Astrocyte (in vitro differentiated cells and primary cell): ENCODE measurements at regions not wholly inside any gene's neighbourhood (a gene's known extent, or its start where the extent isn't known, plus 50 kb on each side); places are given as distances from the start of the nearest gene placed in this dataset.

ENCODE experiments used
- DNase-seq: peaks from one replicate; pipeline ENCODE4 v3.0.0-alpha.2; 2010; ENCODE audit warnings: low read depth
- FAIRE-seq: peaks from 2 replicates; lab custom pipeline; 2011; peaks lifted over from hg19 to GRCh38; lab: Jason Lieb, UNC
- H2AFZ ChIP-seq: 2 replicates; pipeline ENCODE4 v1.6.0; 2012; ENCODE audit warnings: low read depth, low read length, inconsistent platforms
- H3K27ac ChIP-seq: 2 replicates; pipeline ENCODE4 v1.5.1; 2011; ENCODE audit warnings: low read depth, low read length, inconsistent platforms
- H3K27me3 ChIP-seq: 2 replicates; pipeline ENCODE4 v1.6.0; 2011; ENCODE audit warnings: low read length, inconsistent platforms; ENCODE audit not compliant: insufficient read depth
- H3K36me3 ChIP-seq: 2 replicates; pipeline ENCODE4 v1.5.1; 2011; ENCODE audit warnings: low read length, inconsistent platforms; ENCODE audit not compliant: insufficient read depth
- H3K4me1 ChIP-seq: 2 replicates; pipeline ENCODE4 v1.5.1; 2011; ENCODE audit warnings: low read length, inconsistent platforms; ENCODE audit not compliant: insufficient read depth
- H3K4me2 ChIP-seq: 2 replicates; pipeline ENCODE4 v1.6.0; 2012; ENCODE audit warnings: low read length, inconsistent platforms
- H3K4me3 ChIP-seq: 2 replicates; pipeline ENCODE4 v1.5.1; 2011; ENCODE audit warnings: low read depth, mild to moderate bottlenecking, low read length, inconsistent platforms; ENCODE audit not compliant: insufficient read depth
- H3K79me2 ChIP-seq: 2 replicates; pipeline ENCODE4 v1.6.0; 2012; ENCODE audit warnings: mild to moderate bottlenecking, low read length, inconsistent platforms; ENCODE audit not compliant: insufficient read depth
- H3K9ac ChIP-seq: 2 replicates; pipeline ENCODE4 v1.6.0; 2012; ENCODE audit warnings: mild to moderate bottlenecking, low read length, inconsistent platforms
- H3K9me3 ChIP-seq: 2 replicates; pipeline ENCODE4 v1.5.1; 2012; ENCODE audit warnings: low read depth, mild to moderate bottlenecking, low read length, inconsistent platforms; ENCODE audit not compliant: insufficient read depth
- H4K20me1 ChIP-seq: 2 replicates; pipeline ENCODE4 v1.6.0; 2012; ENCODE audit warnings: low read length, inconsistent platforms; ENCODE audit not compliant: insufficient read depth
- H3K27ac Mint-ChIP-seq: one replicate; pipeline ENCODE4 v1.8.0; 2021; ENCODE audit warnings: mild to moderate bottlenecking, mixed read lengths; ENCODE audit not compliant: unreplicated experiment
- H3K27me3 Mint-ChIP-seq: one replicate; pipeline ENCODE4 v1.8.0; 2021; ENCODE audit warnings: low read depth, mixed read lengths; ENCODE audit not compliant: unreplicated experiment
- H3K36me3 Mint-ChIP-seq: one replicate; pipeline ENCODE4 v1.8.0; 2021; ENCODE audit warnings: low read depth, mixed read lengths; ENCODE audit not compliant: unreplicated experiment
- H3K4me1 Mint-ChIP-seq: one replicate; pipeline ENCODE4 v1.8.0; 2021; ENCODE audit warnings: low read depth, mixed read lengths; ENCODE audit not compliant: unreplicated experiment
- H3K4me3 Mint-ChIP-seq: one replicate; pipeline ENCODE4 v1.8.0; 2021; ENCODE audit warnings: mild to moderate bottlenecking, moderate library complexity, mixed read lengths; ENCODE audit not compliant: unreplicated experiment
- H3K9me3 Mint-ChIP-seq: one replicate; pipeline ENCODE4 v1.8.0; 2021; ENCODE audit warnings: mild to moderate bottlenecking, mixed read lengths; ENCODE audit not compliant: unreplicated experiment
- EZH2 ChIP-seq: IDR thresholded peaks from 2 replicates; pipeline ENCODE4 v1.6.1; 2012; ENCODE audit warnings: mild to moderate bottlenecking, low read length, inconsistent platforms; ENCODE audit not compliant: insufficient read depth
- TF ChIP-seq, protein P1 (sequence below): IDR thresholded peaks from 2 replicates; pipeline ENCODE4 v1.5.1; 2011; ENCODE audit warnings: low read depth, mild to moderate bottlenecking, inconsistent platforms, low read length, moderate library complexity; ENCODE audit not compliant: insufficient read depth

DNA sequence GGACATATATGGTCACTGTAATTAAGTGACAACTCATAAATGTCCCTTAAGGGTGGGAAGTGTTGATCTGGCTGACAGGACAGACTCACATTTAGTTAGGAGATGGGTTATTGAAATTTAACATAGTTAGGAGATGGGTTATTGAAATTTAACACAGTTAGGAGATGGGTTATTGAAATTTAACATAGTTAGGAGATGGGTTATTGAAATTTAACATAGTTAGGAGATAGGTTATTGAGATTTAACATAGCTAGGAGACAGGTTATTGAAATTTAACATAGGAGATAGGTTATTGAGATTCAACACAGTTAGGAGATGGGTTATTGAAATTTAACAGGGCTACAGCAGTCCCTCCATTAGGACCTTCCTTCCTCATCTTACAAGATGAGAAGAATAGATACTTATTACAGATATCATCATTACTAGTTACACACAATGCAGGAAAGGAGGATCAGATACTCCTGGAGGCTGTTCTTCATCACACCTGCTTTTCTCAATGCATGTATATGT, 98.5 kb downstream of the MTNR1B start:
- H3K27me3 Mint-ChIP-seq, result no peaks in the 10 kb centered on the region
- H3K36me3 Mint-ChIP-seq, result peaks cover 2% of the 10 kb centered on the region
- Histone ChIP-seq H3K27ac (no peak overlapping the region), H2AFZ (no peak overlapping the region), H3K79me2 (no peaks in the 10 kb centered on the region), H3K4me2 (no peak overlapping the region), H3K9me3 (no peaks in the 10 kb centered on the region), H3K9ac (no peak overlapping the region), H3K36me3 (no peaks in the 10 kb centered on the region), H3K4me1 (no peaks in the 10 kb centered on the region), H3K4me3 (no peak overlapping the region), H3K27me3 (no peaks in the 10 kb centered on the region), H4K20me1 (no peaks in the 10 kb centered on the region)
- peaks cover 2% of the 10 kb centered on the region for H3K9me3 Mint-ChIP-seq
- H3K4me1 Mint-ChIP-seq, result peaks cover 2% of the 10 kb centered on the region
- DNase-seq (no peak), FAIRE-seq (peak; percentile 43)
- TF ChIP-seq, protein P1, sequence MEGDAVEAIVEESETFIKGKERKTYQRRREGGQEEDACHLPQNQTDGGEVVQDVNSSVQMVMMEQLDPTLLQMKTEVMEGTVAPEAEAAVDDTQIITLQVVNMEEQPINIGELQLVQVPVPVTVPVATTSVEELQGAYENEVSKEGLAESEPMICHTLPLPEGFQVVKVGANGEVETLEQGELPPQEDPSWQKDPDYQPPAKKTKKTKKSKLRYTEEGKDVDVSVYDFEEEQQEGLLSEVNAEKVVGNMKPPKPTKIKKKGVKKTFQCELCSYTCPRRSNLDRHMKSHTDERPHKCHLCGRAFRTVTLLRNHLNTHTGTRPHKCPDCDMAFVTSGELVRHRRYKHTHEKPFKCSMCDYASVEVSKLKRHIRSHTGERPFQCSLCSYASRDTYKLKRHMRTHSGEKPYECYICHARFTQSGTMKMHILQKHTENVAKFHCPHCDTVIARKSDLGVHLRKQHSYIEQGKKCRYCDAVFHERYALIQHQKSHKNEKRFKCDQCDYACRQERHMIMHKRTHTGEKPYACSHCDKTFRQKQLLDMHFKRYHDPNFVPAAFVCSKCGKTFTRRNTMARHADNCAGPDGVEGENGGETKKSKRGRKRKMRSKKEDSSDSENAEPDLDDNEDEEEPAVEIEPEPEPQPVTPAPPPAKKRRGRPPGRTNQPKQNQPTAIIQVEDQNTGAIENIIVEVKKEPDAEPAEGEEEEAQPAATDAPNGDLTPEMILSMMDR, result no peak
- no peak for TF ChIP-seq EZH2
- H3K4me3 Mint-ChIP-seq, result no peak overlapping the region
- H3K27ac Mint-ChIP-seq, result no peak overlapping the region

DNA sequence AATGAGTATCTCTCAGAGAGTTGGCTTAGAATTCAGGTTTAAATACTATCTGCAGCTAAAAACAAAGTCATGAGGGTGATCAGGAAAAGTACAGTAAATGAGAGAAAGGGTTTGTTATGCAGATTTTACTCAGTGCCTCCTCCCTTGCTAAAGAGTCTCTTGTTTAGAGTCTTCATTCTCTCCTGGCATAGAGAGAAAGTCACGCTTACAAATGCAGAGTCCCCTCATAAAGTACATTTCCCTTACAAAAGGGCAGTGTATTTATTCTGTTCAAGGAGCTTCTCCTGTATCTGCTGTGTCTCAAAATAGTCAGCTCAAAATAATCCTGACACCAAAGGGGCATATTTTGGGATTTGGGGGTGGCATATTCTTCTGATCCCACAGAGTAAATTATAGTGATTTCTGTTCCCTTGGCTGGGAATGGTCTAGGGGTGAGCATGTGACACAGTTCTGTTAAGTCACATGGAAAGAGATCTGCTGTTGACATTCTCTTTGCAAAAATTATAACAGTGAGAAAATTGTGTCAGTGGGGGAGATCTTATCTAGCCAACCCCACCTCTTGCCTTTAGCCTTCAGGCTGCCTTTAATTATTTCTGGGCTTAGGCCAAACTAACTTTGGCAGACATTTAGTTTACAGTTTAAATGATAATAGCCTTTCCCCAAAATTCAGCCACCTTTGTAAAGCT, 102.9 kb downstream of the MTNR1B start:
- Mint-ChIP-seq H3K27ac (no peak overlapping the region), H3K27me3 (no peaks in the 10 kb centered on the region), H3K4me3 (no peak overlapping the region), H3K36me3 (no peaks in the 10 kb centered on the region), H3K4me1 (peaks cover 3% of the 10 kb centered on the region), H3K9me3 (peaks cover 3% of the 10 kb centered on the region)
- H3K79me2 ChIP-seq, result no peaks in the 10 kb centered on the region
- H3K9ac ChIP-seq, result no peak overlapping the region
- H2AFZ ChIP-seq, result no peak overlapping the region
- H3K9me3 ChIP-seq, result no peaks in the 10 kb centered on the region
- no peaks in the 10 kb centered on the region for H3K36me3 ChIP-seq
- FAIRE-seq, result no peak
- TF ChIP-seq, protein P1, result no peak
- no peak for TF ChIP-seq EZH2
- H3K27ac ChIP-seq, result no peak overlapping the region
- H3K4me2 ChIP-seq, result no peak overlapping the region
- H3K4me3 ChIP-seq, result no peak overlapping the region
- H3K27me3 ChIP-seq, result no peaks in the 10 kb centered on the region
- H4K20me1 ChIP-seq, result no peaks in the 10 kb centered on the region
- no peaks in the 10 kb centered on the region for H3K4me1 ChIP-seq
- DNase-seq, result no peak

DNA sequence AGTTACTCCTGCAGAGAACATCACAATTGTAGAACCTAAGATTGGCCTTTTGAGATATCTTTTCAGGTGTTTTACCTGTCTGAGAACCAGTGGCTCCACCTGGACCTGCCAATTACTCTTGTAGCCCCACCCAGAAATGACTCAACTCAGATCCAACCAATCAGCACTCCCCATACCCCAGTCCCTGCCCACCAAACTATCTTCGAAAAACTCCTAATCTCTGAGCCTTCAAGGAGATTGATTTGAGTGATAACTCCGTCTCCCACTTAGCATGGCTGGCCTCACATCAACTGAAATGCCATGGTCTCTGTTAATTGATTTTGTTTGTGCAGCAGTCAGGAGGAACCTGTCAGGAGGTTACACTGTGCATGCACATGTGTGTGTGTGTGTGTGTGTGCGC, 103.6 kb downstream of the MTNR1B start:
- H3K9me3 ChIP-seq, result no peaks in the 10 kb centered on the region
- H4K20me1 ChIP-seq, result no peaks in the 10 kb centered on the region
- Mint-ChIP-seq H3K27ac (no peak overlapping the region), H3K36me3 (no peaks in the 10 kb centered on the region), H3K4me3 (no peak overlapping the region), H3K27me3 (no peaks in the 10 kb centered on the region), H3K9me3 (peaks cover 3% of the 10 kb centered on the region), H3K4me1 (peaks cover 3% of the 10 kb centered on the region)
- no peak overlapping the region for H3K9ac ChIP-seq
- TF ChIP-seq, protein P1, result no peak
- TF ChIP-seq EZH2, result no peak
- DNase-seq (no peak), FAIRE-seq (no peak)
- H3K79me2 ChIP-seq, result no peaks in the 10 kb centered on the region
- no peak overlapping the region for H2AFZ ChIP-seq
- no peaks in the 10 kb centered on the region for H3K4me1 ChIP-seq
- H3K27ac ChIP-seq, result no peak overlapping the region
- H3K36me3 ChIP-seq, result no peaks in the 10 kb centered on the region
- no peaks in the 10 kb centered on the region for H3K27me3 ChIP-seq
- H3K4me2 ChIP-seq, result no peak overlapping the region
- no peak overlapping the region for H3K4me3 ChIP-seq
